ENCODE measurements at regions not wholly inside any gene's neighbourhood (a gene's known extent, or its start where the extent isn't known, plus 50 kb on each side); places are given as distances from the start of the nearest gene placed in this dataset.

GRCh38 chr4:130185123-130185522 lies 1089.2 kb downstream of the C4orf33 start:
- TF ChIP-seq EZH2 (IDR thresholded peaks at IDR 0.05; ENCODE audit: insufficient read depth, poor library complexity, severe bottlenecking) (no peak), EZH2phosphoT487 (IDR thresholded peaks at IDR 0.05; ENCODE audit: insufficient read depth, low read depth) (no peak)

Data from GM23248 (cell line).